Brain microvascular endothelial cell (primary cell): ENCODE measurements at regions not wholly inside any gene's neighbourhood (a gene's known extent, or its start where the extent isn't known, plus 50 kb on each side); places are given as distances from the start of the nearest gene placed in this dataset.

Source experiments
- DNase-seq: peaks from one replicate; pipeline ENCODE4 v3.0.0-alpha.2; 2020
- H3K27ac ChIP-seq: fragments of 250-450 bp; sonication (Bioruptor Pico); 2 replicates; pipeline ENCODE4 v1.5.1; 2020; ENCODE audit warnings: mild to moderate bottlenecking, moderate library complexity
- H3K27me3 ChIP-seq: fragments of 250-450 bp; sonication (Bioruptor Pico); replicated peaks from 2 replicates; pipeline ENCODE4 v1.5.1; 2020; ENCODE audit warnings: mild to moderate bottlenecking
- H3K36me3 ChIP-seq: fragments of 250-450 bp; sonication (Bioruptor Pico); replicated peaks from 2 replicates; pipeline ENCODE4 v1.5.1; 2020; ENCODE audit warnings: mild to moderate bottlenecking
- H3K4me3 ChIP-seq: 2 replicates; pipeline ENCODE4 v1.5.1; 2011; ENCODE audit warnings: low read depth, mild to moderate bottlenecking, control low read depth, low read length, moderate library complexity
- CTCF ChIP-seq: IDR thresholded peaks from 2 replicates; pipeline ENCODE4 v1.5.1; 2011; ENCODE audit warnings: low read depth, mild to moderate bottlenecking, moderate library complexity, low read length, control low read depth, inconsistent platforms; ENCODE audit errors: missing control alignments
- in situ Hi-C: cut with HindIII; loops from 2 replicates; pipeline ENCODE4 v1.10.0; 2017; ENCODE audit warnings: low sequenced_read_pairs, low pct_ligation_motif_present

- H3K27ac ChIP-seq: no peak overlapping the region
- H3K4me3 ChIP-seq: no peak overlapping the region
- H3K36me3 ChIP-seq: no peaks in the 10 kb centered on the region
- no peak for TF ChIP-seq CTCF
- in situ Hi-C loops: no loop called here
- no peaks in the 10 kb centered on the region for H3K27me3 ChIP-seq
- no peak for DNase-seq
These were observed 102.2 kb downstream of the CETN3 start for GRCh38 chr5:90307322-90307721.

GRCh38 chr5:90306613-90307012 is 102.9 kb downstream of the CETN3 start:
- H3K4me3 ChIP-seq: no peak overlapping the region
- DNase-seq: no peak
- no peak overlapping the region for H3K27ac ChIP-seq
- in situ Hi-C loops: no loop called here
- no peaks in the 10 kb centered on the region for H3K36me3 ChIP-seq
- no peak for TF ChIP-seq CTCF
- H3K27me3 ChIP-seq: no peaks in the 10 kb centered on the region

- no peak for TF ChIP-seq CTCF
- in situ Hi-C loops: no loop called here
- Histone ChIP-seq H3K27ac (no peak overlapping the region), H3K36me3 (no peaks in the 10 kb centered on the region), H3K4me3 (no peak overlapping the region), H3K27me3 (no peaks in the 10 kb centered on the region)
- DNase-seq: no peak
These were observed 104.4 kb downstream of the CETN3 start for GRCh38 chr5:90305041-90305720.

- no peak overlapping the region for H3K27ac ChIP-seq
- no peaks in the 10 kb centered on the region for H3K36me3 ChIP-seq
- in situ Hi-C loops: no loop called here
- no peak for TF ChIP-seq CTCF
- H3K27me3 ChIP-seq: no peaks in the 10 kb centered on the region
- DNase-seq: no peak
- no peak overlapping the region for H3K4me3 ChIP-seq
These were observed 108.3 kb downstream of the CETN3 start for GRCh38 chr5:90301248-90301647.

GRCh38 chr5:90297045-90297764 is 112.4 kb downstream of the CETN3 start:
- no peak overlapping the region for H3K27ac ChIP-seq
- DNase-seq: no peak
- no peaks in the 10 kb centered on the region for H3K27me3 ChIP-seq
- TF ChIP-seq CTCF: no peak
- H3K4me3 ChIP-seq: no peak overlapping the region
- H3K36me3 ChIP-seq: no peaks in the 10 kb centered on the region
- in situ Hi-C loops: no loop called here
